Hepatic stellate cell (primary cell): ENCODE measurements at regions not wholly inside any gene's neighbourhood (a gene's known extent, or its start where the extent isn't known, plus 50 kb on each side); places are given as distances from the start of the nearest gene placed in this dataset.
"Not testable (repeated sequence)": the region's sequence is repeated elsewhere in the genome, so short reads cannot be mapped to it uniquely, and the experiment has no call there.

Source experiments
- DNase-seq: peaks from one replicate; pipeline ENCODE4 v3.0.0; 2011; ENCODE audit warnings: low spot score

DNA sequence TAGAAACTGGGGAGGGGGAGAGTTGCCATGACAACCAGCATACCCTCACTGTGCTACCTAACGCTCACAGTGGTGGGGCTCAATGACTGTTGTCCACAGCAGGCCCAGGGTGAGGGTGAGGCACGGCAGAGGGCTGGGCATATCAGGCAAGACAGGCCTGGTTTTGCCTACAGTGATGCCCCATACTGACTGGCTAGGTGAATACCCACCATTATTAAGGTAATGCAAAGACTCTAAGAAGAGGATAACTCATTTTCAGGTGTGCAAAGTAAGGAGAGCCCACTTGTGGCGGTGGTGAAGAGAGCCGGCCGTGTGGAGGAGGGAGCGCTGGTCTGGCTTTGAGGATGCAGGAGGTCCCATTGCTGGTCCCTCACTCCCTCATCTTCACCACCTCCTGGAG lies 422.3 kb downstream of the FUT8 start:
- no peak for DNase-seq

DNA sequence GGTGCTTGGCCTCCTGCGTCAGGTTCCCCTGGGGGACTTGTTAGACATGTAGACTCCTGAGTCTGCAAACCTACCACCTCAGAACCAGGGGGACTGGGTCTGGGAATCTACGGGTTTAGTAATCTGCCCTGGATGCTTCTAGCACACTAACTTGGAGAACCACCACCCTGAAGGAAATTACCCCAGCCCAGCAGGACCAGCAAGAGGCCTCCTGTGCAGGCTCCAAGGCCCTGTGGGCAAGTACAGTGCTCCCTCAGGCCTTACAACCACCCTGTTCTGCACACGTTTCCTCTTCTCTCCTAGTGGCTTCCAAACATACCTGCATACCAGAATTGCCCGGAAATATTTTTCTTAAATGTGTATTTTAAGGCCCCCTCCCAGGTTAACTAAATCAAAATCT lies 423.0 kb downstream of the FUT8 start:
- no peak for DNase-seq

DNA sequence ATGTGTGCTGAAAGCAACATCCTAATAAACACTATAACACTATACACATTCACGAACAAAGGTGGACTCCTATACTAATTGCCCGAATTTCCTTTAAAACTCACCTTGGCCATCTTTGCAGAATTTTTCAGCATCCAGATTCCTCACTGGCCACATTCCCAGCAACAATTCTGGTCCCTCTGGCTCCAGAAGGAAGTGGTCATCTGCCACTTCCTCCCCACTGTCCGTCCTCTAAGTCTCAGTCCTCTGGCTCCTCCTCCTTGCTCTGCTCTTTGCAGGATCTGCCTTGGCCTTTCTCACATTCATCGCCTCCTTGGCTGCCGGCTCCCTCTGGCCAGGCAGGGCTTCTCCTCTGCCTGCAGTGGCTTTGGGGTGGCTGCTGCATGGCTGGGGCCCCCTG lies 426.0 kb downstream of the FUT8 start:
- no peak for DNase-seq

DNA sequence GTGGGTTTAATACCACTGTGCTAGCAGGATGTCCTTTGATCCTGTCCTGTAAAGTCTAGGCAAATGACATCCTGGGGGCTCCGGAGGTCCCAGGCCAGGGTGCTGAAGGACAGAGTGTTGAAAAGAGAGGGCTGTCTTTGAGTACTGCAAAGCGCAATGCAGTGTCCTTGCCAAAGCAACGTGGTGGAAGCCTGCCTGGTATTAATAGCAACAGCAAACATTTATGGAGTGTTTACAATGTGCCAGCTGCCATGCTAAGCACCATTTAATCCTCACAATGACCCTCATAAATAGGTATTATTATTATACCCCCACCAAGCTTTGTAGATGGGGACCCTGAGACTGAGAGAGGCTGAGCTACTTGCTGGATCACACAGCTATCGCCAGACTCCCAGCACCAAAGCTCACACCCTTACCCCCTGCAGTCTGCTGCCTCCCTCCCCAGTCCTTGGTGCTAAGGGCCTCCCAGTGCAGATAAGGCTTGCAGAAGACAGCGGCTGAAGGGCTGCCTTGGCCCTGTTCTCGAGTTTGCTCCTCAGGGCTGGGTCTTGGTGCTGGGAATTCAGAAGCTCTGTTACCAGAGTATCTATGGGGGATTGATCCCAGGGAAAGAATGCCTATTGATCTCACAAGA lies 427.7 kb downstream of the FUT8 start:
- DNase-seq, result no peak

DNA sequence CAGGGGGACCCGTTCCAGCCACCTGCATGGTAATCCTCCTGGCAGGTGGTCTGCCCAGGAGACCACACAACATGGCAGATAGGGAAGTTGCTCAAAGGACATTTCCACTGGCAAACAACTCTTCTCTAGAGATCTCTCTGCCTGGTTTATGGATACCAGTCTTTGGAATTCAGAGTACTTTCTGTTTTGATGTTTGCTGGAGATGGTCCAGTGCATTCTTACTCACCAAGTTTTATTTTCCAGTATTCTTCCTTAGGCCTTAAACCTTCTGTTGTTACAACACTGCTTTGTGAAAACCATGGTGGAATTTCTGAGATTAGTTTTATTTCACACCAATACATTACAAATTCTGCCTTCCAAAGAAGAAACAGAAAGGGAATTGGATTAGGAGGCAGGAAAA lies 428.3 kb downstream of the FUT8 start:
- no peak for DNase-seq

DNA sequence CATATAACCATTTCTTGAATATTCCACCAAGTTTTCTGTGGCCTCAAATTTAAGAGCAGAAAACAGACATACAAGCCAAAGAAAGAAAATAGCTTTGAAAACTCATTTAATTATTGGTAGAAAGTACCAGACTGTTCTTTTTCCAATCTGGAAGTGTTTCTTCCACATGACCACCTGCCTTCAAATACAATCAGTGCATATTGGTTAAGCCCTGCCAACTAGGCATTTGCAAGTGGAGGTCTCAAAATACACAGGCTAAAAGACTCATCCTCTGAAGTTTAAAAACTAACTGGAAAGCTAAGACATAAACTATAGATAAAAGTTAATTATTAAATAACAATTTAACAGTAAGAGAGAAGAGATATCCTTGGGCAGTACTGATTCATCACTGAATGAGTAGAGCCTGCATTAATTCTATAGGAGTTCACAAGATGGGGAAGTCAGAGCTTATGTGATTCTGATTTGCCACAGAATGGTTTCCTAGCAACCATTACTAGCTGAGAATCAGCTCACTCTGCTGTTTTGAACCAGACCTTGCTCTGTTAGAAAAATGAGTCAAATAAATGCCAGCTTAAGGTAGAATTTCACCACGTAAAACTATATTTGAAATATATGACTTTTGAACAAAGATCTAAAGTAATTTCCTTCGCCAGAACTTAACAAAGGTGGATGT lies 433.8 kb downstream of the FUT8 start:
- no peak for DNase-seq

DNA sequence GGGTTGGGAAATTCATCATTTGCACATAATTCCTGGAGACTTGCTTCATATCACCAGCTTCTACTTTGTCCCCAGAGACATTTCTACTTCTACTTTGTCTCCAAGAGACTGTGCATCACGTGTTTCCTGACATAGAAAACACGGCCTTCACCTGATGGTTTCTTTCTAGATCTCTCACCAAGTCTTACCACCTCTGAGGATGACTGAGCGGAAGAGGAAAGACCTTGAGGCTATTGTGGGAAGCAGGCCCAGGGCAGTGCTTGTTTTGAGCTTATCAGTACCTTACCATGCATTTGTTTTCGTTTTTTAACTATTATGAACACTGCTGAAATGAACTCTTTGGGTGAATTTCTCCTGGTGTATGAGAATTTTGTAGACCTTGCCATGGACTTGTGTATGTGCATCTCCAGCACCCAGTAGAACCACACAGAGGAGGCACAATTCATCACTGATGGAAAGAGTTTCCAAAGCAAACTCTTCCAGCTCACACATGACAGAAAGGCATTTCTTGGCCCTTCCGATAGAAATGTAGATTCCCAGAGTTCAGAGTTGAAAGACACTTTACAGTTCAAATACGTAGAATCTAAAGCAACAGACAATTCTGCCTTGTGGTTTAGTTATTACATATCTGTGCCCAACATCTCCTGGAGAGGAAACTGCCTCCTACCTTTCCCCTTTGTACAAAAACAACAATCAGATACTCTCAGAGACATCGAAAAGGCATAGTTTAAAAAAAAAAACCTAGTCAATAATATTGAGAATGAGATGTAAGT lies 434.7 kb downstream of the FUT8 start:
- DNase-seq, result no peak

DNA sequence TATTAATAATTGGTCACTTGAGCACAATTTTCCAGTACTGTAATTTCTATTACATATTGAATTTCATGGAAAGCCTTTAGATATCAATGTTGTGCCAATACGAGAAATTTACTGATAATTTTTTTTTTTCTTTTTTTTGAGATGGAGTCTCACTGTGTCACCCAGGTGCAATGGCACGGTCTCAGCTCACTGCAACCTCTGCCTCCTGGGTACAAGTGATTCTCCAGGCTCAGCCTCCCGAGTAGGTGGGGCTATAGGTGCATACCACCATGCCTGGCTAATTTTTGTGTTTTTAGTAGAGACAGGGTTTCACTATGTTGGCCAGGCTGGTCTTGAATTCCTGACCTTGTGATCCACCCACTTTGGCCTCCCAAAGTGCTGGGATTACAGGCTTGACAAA lies 435.4 kb downstream of the FUT8 start:
- not testable (repeated sequence) for DNase-seq

DNA sequence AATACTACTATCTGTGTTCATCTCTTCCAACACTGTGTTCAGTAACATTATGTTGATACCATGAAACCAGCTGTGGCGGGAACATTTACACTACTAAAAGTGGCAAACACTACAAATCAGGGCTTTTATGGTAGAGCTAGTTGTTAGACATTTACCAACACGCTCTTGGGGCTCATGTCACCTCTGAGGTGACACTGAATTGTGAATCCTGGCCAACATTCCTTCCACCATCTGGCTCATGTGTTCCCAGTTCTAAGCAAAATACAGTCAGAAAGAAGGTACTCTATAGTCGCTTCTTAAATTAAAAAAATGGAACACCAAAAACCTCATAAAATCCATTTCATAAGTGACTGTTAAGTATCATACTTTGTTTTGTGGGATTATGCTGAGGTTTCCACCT lies 436.6 kb downstream of the FUT8 start:
- no peak for DNase-seq

DNA sequence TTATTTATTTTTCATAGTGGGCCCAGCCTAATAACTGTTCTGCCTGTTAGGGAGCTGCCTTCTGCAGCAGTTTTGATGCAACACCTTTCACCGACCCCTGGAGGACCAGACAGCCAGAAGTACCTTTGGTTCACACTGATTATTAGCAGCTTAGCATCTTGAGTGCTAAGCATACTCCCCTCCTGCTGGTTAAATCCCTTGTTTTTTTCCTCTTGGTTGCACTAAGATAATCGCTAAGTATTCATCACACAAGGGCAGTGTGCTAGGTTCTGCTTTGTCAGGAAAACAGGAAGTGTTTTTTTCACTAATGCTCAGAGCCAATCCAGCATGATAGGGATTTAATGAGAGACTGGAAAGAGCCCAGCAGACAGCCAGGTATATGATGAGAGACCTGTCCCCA lies 437.0 kb downstream of the FUT8 start:
- DNase-seq, result no peak

DNA sequence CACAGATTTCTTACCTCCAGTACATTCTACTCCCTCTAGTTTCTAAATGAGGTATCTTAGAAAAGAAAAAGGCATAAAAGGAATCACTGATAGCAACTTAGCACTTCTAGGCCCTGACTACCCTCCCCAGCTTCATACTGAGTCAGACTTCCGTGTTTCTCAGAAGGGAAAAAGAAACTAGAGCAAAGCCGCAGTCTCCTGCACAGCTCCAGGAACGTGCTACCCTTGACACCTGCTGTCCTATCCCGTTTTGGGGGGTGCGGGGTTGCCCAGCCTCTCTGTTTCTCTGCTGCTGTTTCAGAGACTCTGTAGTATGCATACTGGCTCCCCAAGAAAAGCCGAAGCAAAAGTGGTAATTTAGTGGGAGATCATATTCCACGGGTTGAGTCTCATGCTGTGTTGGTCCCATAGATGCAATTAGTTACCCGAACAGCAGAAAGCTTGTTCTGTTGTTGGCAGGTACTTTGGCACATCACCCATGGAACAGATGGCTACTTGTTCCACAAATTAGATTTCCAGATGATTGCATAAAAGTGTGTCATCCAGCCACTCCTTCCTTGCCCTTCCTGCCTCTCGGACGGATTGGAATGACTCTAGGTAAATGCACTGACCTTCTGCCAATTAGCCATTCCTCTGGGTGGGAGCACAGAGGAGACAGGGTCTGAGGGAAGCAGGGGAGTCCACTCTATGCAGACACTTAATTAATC lies 438.1 kb downstream of the FUT8 start:
- no peak for DNase-seq

DNA sequence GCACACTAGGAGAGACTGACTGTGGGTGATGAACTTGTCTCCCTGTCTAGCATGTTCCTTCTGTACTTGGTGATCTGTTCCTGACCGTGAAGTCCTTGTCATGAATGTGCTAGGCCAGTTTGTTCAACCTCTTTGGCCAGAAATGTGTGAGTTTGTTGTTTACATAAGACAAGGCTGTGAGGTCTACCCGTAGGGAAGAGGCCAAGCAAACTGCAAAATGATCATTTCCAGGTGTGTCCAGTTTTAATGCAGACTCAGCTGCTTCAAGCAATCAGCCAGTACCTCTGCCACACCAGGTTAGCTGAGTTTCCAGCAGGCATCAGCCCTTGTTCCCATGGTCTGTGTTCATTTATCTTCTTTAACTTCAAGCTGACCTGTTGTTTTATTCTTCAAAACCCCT lies 440.2 kb downstream of the FUT8 start:
- no peak for DNase-seq

DNA sequence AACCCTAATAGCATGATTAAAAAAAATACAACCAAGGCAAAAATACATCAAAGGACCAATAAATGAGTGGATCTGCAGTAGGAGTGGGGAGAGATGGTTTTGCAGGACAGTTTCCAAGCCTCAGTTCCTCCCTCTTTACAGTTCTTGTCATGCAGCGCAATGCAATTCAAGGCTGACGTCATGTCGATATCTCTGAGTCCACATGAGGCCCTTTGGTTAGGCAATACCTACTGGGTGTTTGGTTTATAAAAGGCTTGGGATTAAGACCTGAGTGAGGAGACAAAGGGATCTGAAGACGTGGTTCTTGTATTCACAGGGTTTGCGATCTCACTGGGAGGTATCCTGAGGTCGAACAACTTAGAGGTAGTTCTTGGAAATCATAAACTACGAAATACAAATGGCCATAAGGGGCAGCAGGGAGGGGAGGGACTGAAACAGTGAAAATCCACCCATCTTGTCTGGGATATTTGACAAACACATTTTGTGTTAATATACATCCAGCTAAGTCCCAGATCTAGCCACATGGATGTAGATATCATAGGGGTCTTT lies 441.0 kb downstream of the FUT8 start:
- DNase-seq, result no peak

DNA sequence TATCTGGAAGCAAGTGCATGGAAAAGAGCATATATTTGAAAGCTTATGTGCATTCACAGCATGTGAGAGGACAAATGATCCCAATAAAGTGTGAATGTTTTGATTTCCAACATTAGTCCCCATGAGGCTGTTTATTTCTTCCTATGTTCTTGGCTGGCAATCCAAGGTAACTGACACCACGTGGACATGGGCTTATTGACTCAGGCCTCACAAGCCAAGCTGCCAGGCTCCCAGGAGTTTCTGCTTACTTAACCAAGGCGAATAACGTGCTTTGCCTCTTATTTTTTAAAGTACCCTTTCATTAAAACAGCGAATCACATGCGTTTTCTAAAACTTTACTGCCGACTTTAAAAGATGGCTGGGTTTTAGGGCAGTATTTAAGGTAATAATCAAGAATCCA lies 441.7 kb downstream of the FUT8 start:
- no peak for DNase-seq

DNA sequence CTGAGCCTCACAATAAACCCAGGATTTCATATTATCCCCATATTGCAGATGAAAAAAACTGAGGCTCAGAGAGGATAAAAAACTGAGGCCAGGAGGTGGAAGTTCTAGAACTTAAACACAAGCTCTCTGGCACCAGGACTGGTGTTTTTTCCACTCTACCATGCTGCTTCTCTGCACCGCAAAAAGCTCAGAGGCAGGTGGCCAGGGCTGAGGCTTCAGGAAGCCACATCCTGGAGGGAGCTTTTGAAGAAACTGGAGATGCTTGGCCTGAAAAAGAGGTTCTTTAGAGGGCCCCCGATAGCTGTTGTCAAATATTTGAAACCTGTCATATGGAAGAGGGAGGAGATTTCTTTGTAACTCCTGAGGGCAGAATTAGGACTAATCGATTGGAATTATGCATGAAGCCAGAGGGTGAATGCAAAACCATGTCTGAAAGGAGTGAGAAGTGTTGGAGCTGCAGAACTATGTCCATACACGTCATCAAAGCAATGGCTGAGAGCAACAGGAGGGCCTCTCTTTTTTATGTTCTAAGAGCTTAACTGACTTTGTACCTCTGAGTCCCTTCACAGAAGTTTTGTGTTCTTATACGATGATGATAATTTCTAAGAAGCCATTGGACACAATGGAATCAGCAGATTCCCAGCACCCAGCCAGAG lies 448.6 kb downstream of the FUT8 start:
- no peak for DNase-seq

DNA sequence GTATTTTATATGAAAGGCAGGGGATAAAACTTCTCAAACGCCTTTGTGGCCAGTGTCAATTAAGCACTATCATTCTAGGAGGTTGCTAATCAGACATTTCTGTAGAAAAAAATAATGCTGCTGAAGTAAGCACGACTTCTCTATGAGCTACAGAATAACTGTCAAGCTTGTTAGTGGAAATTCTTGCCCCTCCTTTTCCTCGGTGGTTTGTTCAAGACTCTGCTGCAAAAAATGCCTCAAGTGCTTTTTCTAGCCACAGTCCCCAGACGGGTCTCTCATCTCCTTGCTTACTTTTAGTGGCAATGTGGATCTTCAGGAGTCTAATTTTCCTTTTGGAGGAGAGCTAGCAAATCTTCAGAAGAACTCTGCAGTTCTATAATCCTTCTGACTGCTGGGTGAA lies 452.0 kb downstream of the FUT8 start:
- no peak for DNase-seq

DNA sequence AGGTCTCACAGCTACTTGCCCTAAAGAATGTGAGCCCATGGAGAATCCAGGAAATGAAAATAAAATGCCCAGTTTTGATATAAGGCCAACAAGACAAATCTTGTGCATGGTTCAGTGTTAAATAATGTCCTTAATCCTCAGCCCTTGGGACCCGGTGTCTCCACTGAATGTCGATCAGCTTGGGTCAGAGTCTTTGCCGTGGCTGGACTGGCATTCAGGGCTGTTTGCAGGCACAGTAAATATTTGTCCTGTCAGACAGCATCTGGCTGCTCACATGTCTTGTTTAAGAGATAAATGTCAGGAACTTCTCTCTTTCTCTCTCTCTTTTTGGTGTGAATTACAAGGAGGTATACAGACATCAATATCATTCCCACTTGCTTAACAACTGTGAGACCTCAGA lies 452.5 kb downstream of the FUT8 start:
- no peak for DNase-seq

DNA sequence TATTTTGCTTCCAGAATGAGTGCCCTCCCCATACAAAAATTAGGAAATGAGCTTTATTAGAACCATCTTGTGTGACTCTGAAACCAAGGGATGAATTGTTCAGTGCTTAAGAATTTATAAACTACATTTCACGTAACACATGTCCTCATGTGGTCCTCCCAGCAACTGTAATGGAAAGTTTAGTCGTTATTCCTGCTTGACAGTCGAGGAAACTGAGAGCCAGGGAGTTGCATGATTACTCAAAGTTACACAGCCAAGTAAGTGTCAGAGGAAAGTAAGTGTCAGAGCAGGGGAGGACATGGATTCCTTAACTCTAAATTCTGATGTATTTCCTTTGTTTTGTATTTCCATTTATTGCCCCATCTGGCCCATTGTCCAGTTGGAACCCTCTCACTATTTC lies 453.9 kb downstream of the FUT8 start:
- DNase-seq, result no peak

DNA sequence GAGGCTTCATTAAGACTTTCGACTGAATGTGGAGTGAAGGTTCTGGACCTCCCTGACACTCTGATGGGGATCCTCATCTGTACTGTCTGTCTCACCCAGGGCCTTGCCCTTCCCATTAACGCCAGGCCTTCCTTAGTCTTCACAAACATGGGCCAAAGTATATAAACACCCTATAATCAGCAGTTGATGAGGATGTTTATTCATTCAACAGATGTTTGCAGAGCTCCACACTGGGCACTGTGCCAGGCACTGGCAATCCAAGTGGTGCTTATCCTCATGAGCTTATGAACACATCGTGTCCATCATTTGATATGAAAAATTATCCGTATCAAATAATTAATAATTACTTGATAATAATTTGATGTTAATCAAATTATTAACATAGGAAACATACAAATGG lies 454.4 kb downstream of the FUT8 start:
- no peak for DNase-seq

DNA sequence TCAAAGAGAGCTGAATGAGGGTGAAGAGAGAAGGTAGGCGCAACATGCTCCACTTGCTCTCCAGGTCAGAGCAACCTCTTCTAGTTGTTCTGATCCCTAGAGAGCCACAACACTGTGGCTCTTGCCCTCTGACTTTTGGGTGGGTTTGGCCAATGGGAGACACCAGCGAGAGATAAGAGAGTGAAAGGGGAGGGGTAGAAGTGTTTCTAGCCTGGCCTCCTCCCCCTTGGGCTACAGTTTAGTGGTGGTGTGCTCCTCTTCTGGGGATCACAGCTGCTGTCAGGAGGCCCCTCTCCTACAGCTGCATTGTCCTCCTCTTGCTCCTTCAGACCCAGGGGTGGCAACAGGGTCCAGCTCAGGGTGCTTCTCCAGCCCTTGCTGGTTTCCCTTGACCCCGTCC lies 454.8 kb downstream of the FUT8 start:
- DNase-seq, result no peak

DNA sequence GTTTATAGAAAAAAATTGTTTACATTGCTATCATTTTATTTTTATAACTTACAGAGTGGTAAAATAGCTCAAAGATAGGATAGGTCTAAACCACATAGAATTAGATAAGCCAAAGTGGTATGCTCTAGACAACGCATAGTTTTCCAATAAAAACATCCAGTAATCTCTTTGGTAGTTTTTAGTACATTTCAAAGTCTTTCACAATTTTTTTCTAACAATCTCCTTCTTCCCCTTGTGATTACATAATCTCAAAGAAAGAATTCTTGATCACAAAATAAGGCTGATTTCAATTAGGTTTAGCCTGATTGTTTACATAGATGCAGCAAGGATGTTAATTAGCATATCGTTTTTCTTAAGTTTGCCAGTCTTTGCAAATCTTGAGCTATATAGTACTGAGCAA lies 460.0 kb downstream of the FUT8 start:
- no peak for DNase-seq

DNA sequence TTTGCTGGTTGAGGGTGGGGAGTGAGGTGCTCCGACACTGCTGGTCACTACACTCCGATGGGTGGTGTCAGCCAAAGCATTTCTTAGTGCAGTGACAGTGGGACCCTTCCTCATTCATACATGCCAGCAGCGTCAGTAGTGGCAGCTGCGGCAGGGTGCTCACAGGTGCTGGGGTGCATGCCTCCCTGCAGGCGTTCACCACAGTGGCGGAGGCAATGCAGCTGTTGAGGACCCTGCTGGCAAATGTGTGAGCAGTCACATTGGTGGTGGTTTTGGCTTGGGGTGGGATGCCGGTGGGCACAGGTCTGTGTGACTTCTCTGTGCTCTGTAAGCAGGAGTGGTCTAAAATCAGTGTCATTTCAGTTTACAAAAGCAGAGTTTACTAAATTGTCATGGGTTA lies 464.6 kb downstream of the FUT8 start:
- DNase-seq, result no peak
